Astrocyte of the hippocampus (primary cell): ENCODE measurements at regions not wholly inside any gene's neighbourhood (a gene's known extent, or its start where the extent isn't known, plus 50 kb on each side); places are given as distances from the start of the nearest gene placed in this dataset.

Experiments used
- DNase-seq: peaks from one replicate; pipeline ENCODE4 v3.0.0; 2011; ENCODE audit warnings: low read depth, low spot score

DNA sequence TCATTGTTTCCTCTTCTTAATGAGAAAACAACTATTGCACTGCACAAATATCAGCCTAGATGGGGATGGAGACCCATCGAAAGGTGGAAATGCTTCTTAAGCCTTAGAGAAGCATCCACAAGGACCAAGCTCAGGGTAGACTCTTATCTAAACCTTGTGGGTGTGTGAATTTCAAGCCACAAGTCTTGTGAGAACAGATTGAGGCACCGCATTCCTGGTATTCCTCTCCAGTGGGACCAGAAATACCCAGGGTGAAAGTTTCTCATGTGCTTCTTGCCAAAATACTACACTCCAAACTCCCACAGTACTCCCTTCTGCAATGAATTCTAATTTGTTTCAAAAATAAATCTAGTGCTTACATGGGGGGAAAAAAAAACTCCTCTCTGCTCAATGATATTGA is 375.6 kb downstream of the PDGFC start:
- peak; percentile 57 for DNase-seq

DNA sequence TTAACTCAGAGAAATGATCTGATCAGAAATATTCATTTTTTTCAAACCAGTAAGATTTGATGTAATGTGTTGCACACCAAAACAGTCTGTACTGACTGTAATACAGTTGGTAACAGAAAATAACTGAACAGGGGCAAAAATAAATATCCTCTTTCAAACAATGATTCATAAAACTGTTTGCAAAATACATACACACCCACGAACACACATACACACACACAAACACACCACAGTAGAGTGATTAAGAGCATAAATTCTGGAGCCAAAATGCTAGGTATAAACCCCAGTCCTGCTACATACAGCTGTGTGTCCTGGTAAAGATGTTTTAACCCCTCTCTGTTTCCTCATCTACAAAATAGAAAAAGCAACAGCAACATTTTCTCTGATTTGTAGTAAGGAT is 376.6 kb downstream of the PDGFC start:
- no peak for DNase-seq

DNA sequence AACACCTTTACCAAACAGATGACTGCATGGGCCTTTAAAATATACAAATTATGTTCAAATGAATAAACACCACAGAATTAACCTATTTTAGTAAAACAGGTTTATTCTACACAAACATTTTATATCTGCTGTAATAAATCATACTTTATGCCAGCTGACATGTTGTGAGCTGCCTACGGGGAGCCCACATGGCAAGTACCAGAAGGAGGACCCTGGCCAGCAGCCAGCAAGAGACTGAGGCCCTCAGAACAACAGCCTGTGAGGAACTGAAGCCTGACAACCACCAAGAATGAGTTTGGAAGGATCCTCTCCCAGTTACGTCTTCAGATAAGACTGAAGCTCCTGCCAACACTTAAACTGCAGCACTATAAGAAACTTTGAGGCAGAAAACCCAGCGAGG is 377.0 kb downstream of the PDGFC start:
- DNase-seq, result peak; percentile 24

DNA sequence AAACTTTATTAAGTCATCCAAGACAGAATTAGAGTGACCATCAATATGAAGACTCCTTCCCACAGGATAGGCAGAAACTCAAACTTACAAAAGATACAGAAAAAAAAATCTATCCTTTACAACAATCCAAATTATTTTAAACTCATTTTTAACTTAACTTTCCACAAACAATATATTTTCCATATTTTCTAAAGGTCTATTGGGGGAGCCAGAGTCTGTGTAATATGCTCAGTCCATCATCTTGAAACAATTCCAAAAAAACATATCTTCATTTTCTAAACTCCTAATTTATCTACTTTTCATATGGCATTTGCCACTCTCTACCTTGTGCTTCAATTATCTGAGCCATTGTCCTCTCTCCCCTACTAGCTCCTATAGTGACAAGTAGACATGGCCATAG is 378.1 kb downstream of the PDGFC start:
- no peak for DNase-seq

DNA sequence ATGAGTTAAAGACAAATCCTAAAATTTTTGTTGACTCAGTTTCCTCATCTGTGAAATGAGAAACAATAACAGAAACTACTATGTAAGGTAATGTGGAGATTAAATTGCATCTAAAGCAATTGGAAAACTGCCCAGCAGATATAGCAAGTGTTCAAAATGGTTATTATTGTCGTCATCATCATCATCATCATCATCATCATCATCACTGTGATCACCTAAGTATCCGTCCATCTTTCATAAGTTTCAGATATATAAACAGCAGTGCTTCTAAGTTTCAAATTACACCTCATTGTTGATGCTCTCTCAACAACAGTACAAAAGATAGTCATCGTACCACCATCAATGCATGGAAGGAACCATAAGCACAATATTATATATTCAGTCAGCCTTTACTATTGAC is 379.9 kb downstream of the PDGFC start:
- DNase-seq, result no peak

DNA sequence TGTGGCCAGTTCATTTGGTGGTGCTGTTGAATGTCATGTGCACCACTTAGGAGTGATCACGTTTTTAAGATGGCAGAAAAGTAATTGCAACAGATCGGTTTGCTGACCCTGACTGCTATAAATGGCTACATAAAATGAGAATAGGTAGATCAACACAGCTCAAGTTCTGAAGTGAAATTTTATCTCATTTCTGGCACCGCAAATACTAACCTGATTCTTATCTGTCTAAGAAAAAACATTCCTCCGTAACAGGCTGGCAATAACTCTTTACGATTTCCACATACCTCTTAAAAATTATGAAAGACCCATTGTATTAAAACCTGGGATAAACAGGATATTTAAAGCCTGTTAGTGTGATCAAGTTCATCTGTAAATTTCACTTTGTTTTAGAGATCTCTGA is 387.5 kb downstream of the PDGFC start:
- no peak for DNase-seq

DNA sequence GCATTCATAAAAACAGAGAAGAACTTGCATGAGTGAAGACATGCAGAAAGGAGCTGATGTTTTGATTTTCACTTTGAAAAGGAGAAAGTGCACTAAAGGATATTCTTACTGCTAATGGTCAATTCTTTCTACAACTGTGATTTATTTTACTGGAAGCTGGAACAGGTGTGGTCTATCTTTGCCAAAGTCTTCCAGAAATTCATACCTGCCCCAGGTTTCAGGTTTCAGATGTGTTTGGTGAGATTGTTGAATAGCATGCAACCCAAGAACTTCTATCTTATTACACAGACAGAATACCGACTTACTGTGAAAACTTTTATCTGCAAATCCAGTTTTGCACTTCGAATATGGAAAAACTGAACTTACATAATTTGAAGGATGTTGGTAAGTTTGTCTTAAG is 388.3 kb downstream of the PDGFC start:
- no peak for DNase-seq

DNA sequence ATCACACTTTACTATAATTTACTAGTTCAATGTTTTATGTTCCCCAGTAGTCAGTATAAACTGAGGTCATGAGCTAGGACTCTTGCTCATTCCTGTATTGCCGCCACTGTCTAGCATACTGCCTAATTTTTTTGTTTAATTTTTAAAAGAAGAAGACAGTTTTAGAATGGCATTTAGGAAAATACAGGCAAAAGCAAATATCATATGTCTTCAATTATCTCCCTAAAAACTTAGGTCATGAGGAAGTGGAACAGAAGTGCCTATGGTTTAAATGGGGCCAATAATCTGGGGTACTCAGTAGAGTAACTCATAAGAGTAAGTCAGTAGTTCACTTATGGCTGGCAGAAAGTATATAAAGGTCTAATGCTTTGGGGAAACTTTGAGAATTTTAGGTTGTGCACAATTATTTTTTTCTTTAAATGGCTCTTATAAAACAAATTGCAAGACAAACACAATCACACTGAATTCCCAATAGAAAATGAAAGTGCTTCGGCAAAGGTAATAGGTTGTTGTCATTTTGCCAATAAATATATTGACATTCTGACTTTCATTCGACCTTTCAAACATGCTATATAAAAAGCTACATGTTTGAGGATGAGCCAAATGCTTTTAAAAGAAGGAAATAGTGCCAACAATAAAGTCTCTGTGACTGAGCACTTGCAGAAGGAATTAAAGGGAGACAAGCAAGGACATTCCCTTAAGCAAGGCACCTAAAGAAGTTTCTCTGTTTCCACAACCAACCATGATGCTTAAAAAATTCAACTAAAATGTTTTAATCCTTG is 390.1 kb downstream of the PDGFC start:
- no peak for DNase-seq

DNA sequence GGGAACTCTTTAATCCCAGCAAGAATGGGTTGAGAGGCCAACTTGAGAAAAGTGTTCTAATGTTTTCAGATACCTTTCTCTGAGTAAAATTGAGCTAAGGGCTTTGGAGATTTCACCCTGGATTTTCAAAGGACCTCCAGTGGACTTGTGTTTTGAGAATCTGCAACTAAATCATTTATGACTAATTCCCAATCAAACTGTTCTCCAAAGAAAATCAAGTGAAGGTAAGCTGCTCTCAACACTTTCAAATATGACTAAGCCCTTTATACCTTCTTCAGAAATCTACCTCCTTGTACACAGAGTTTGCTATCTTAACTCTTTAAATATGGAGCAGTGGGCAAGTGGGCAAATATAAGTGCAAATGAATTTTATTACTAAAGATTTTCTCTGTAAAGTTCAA is 392.9 kb downstream of the PDGFC start:
- no peak for DNase-seq

DNA sequence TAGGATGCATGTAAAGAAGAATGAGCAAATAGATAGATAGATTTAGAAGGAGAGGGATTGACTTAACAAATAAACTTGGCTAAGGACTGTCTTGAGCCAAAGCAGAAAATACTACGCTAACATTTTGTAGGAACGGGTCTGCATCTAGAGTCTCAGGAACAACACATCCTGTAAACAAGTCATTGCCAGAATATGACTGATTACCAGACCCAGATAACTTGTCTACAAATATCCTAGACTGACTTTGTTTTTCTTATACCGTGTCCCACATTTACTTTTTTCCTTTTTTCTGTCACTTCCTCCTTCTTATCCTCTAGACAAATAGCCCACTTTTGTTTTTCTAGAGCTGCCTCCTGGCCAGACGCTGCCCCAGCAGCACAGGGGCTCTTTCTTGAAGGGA is 393.6 kb downstream of the PDGFC start:
- DNase-seq, result no peak

DNA sequence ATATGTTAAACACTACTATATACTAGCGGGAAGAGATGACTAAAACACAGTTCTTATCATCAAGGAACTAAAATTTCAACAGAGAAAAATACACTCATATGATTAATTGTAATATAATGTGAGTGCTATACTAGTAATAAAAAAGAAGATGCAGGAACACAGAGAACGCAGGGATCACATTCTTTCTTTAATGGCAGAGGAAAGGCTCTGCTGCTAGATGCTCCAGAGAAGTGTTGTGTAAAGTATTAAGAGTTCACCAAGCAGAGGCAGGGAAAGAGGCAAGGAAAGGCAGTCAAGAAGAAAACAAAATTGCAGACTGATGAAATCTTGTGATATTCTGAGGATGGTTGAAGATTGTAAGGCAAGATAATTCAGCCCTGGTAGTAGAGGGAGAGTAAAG is 394.7 kb downstream of the PDGFC start:
- DNase-seq, result no peak

DNA sequence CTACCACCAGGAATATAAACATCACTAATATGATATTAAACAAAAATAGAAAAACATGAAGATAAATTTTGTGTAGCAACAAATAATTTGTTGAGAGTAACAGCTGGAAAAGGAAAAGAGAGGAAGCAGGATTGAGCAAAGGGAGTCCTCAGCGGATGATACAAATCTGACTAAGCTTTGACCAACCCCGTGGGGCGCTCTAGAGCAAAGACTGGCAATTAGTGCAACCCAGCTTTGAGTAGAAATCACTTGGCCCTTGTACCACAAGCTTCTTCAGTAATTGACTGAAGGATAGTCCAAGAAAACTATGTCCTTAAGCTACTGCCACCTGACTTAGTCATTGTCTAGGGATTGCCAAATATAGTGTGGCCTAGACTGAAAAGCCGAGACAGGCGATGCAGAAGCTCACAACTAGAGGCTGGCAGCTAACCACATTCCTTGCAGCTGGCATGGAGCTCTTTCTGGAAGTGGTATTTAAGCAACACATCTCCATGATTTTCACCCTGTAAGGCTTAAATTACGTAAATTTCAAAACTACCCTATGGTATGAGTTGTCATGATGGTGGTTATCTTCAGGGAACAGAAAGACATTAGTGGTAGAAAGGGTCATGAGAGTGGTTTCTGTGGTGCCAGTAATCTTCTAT is 396.0 kb downstream of the PDGFC start:
- DNase-seq, result peak; percentile 61

DNA sequence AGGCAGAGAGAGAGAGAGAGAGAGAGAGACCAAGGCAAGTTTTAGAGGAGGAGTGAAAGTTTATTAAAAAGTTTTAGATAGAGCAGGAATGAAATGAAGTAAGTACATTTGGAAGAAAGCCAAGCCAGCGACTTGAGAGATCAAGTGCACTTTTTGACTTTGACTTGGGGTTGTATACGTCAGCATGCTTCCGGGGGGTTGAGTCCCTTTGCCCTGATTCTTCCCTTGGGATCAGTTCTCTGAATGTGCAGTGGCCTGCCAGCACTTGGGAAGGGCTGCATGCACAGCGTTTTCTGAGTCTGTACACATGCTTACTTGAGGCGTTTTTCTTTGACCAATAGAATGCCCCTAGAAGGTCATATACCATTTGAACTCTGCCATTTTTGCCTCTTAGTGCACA is 400.5 kb downstream of the PDGFC start:
- no peak for DNase-seq

DNA sequence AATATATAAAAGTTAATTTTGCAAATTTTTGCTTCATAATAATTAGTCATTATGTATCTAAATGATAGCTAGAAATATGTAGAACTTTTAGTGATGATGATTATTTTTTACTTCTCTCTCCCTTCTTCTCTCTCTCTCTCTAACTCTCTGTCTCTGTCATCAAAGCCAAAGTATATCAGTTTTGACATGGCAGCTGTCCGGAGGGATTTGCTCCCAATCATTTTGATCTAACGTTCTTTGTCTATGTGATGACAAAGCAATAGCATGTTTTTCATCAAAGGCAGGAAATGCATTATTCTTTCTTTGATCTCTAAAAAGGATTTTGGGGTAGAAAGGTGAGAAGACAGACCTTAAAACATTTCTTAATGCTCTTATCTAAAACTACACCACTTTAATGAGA is 402.1 kb downstream of the PDGFC start:
- DNase-seq, result no peak

DNA sequence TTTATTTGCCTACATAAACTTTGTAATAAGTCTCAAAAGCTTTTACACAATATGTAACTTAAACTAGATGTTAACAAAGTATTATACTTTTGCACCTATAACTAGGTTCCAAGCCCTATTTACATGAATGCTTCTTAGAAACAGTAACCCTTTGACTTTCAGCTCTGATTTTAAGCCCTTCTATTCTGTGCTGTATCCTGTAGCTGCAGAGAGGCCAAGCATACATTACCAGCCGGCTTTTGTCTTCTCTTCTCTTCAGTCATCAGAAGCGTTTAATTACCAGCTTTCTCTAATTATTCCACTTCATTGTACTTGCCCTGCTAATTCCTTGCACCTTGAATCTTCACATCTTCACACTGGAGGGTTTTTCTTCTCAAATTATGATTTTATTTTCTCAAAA is 403.1 kb downstream of the PDGFC start:
- DNase-seq, result no peak

DNA sequence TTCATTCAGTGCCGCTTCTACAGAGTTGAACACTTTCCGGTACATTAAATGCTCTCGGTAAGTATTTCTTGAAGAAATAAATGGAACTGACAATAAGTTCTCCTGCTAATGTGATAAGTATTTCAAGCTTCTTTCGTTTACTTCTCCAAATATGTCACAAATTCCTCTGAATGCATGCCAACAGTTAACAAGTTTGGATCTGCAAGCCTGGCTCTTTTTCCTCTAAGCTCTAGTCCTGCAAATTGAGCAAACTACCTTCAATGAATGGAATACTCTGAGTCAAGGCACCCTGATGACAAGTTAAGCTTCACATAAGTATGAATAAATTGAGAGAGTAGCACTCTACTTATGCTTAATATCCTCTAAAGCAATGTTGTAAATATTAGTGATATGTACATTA is 403.6 kb downstream of the PDGFC start:
- no peak for DNase-seq

DNA sequence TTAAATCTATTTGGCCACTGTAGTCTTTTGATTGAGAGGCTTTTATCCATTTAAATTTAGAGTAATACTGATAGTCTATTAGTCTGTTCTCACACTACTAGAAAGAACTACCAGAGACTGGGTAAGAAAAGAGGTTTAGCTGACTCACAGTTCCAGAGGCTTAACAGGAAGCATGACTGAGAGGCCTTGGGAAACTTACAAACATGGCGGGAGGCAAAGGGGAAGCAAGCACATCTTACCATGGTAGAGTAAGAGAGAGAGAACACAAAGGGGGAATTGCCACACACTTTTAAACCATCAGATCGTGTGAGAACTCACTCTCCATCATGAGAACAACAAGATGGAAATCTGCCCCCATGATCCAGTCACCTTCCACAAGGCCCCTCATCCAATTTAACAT is 410.9 kb downstream of the PDGFC start:
- DNase-seq, result no peak

DNA sequence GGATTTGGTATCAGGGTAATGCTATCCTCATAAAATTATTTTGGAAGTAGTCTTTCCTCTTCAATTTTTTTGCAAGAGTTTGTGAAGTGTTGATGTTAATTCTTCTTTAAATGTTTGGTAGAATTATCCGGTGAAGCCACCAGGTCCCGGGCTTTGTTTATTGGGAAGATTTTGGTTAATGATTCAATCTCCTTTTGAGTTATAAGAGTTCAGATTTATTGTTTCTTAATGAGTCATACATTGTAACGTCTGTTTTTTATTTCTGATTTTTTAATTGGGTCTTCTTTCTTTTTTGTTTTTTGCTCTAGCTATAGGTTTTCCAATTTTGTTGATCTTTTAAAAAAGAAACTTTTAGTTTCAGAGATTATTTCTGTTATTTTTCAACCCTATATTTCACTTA is 412.3 kb downstream of the PDGFC start:
- DNase-seq, result no peak

DNA sequence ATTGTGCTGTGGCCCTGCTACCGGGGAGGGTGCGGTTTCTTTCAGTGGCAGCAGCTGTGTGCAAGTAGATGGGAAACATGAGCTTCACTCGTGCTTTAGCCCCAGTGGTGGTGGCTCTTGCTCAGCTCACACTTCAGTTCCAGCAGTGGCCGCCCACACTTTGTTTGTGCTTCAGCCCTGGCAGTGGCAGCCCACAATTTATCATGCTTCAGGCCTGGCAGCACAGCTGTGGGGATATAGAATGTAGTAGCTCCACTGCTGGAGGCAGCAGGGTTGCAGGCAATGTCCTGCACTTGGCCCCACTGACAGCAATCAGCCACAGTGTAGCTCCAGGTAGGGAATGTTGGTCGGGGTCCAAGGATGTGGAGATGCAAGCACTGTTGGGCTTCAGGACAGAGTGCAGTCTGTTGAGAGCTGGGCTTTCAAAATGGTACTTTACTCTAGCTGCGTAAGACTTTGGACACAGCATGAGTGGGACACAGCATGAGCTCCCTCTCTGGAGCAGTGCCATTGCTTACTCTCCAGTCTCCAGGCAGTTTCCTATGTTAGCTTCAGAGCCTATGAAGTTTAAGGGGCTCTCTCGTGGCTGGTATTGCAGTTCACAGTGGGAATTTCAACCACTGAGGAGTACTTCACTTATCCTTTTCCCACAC is 413.1 kb downstream of the PDGFC start:
- DNase-seq, result no peak

DNA sequence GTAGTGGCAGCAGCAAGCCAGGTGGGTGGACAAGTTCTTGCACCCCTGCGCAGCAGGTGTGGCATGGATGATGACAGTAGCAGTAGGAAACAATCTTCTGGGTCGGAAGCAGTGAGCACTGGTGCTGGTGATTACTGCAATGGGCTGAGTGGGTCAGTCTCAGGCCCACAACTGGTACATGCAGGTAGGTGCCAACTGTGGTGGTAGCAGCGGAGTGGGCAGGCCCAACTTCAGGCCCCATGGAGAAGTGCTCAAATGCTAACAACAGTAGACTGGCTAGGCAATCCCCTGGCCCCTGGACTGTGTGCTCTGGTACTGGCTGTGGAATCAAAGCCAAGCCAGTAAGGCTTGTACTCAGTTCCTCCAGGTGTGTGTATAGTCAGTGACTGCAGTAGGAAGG is 413.7 kb downstream of the PDGFC start:
- no peak for DNase-seq

DNA sequence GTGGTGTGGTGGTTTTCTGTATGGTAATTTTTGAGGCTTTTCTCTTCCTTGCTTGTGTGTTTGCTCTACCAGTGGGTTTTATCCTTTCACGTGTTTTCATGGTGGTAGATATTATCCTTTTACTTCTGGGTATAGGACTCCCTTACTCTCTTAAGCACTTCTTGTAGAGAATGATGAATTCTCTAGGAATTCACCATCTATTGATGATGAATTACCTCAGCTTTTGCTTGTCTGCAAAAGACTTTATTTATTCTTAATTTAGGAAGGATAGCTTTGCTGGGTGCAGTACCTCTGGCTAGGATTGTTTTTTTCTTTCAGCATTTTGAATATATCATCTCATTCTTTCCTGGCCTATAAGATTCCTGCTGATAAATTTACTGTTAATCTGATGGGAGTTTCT is 415.3 kb downstream of the PDGFC start:
- no peak for DNase-seq

DNA sequence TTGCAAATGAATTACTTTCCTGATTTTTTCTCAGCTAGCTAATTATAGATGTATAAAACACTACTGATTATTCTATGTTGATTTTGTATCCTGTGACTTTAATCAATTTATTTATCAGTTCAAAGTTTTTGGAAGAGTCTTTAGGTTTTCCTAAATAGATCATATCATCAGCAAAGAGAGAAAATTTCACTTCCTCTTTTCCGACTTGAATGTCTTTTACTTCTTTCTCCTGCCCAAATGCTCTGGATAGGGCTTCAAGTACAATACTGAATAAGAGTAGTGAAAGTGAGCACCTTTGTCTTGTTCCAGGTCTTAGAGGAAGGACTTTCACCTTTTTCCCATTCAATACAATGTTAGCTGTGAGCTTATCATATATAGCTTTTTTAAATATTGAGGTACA is 417.9 kb downstream of the PDGFC start:
- DNase-seq, result no peak

DNA sequence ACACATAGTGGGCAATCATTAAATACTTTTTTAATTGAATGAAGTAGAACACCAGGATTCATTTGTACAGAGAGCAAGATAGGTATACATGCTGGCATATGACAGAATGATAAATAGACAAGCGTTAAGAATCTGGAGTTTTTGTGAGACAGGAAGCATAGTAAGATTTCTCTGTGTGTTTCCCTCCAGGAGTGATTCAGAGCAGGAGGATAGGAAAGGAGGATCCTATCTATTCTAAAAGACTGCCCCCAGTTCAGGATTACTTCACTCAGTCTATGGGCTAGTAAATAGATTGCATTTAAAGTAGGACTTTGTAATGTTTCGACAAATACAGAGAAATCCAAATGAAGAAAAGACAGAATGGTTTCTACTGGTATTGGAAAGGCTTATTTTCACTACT is 423.7 kb downstream of the PDGFC start:
- DNase-seq, result no peak
